K562 (cell line): ENCODE measurements at regions not wholly inside any gene's neighbourhood (a gene's known extent, or its start where the extent isn't known, plus 50 kb on each side); places are given as distances from the start of the nearest gene placed in this dataset.

Experiments used
- CEBPZ ChIP-seq: fragments of 150-350 bp; IDR thresholded peaks from 2 replicates; pipeline ENCODE4 v1.6.1; 2014; ENCODE audit warnings: low read depth, mild to moderate bottlenecking, low read length, borderline replicate concordance
- CTCF ChIP-seq, 3 experiments: IDR thresholded peaks in 2 of 3; conservative IDR thresholded peaks in 1 of 3; 2 replicates each; pipeline ENCODE4 v1.5.1; 2011 to 2012; ENCODE audit warnings: low read length in 3 of 3, mild to moderate bottlenecking in 3 of 3, control low read depth in 2 of 3, improper control_type of control experiment in 1 of 3, inconsistent platforms in 1 of 3, low read depth in 1 of 3, mixed read lengths in 1 of 3, moderate library complexity in 1 of 3; ENCODE audit not compliant: insufficient read depth in 2 of 3
- FIP1L1 ChIP-seq: fragments of 200-400 bp; formaldehyde crosslinking; IDR thresholded peaks from 2 replicates; pipeline ENCODE4 v1.6.1; 2018; ENCODE audit warnings: mild to moderate bottlenecking, low read depth, low read length; ENCODE audit not compliant: poor library complexity, severe bottlenecking
- GABPA ChIP-seq: fragments of 200-800 bp; sonication (Bioruptor generic); conservative IDR thresholded peaks from 2 replicates; pipeline ENCODE4 v1.6.1; 2016; ENCODE audit warnings: low read depth, missing genetic modification characterization, missing compliant biosample characterization
- HIVEP1 ChIP-seq: fragments of 250-450 bp; sonication (Bioruptor Pico); IDR thresholded peaks from 2 replicates; pipeline ENCODE4 v1.4.0; 2020; ENCODE audit warnings: mild to moderate bottlenecking
- JUNB ChIP-seq: fragments of 450-650 bp; formaldehyde crosslinking; conservative IDR thresholded peaks from 2 replicates; pipeline ENCODE4 v1.4.0; 2020; ENCODE audit warnings: mild to moderate bottlenecking
- NR3C1 ChIP-seq: sonication (generic); formaldehyde crosslinking; IDR thresholded peaks from 2 replicates; pipeline ENCODE4 v1.8.1; 2022; ENCODE audit warnings: missing genetic modification reagents
- ZNF592 ChIP-seq: fragments of 450-650 bp; IDR thresholded peaks from 2 replicates; pipeline ENCODE4 v1.6.1; 2017; ENCODE audit warnings: antibody characterized with exemption, mild to moderate bottlenecking

GRCh38 chr9:87178302-87178701, 231.0 kb upstream of the GAS1 start:
- TF ChIP-seq JUNB (CRISPR knock-in tag) (no peak), HIVEP1 (CRISPR knock-in tag) (no peak), CTCF (IDR thresholded peaks at IDR 0.05 in 2 of 3, conservative IDR thresholded peaks at IDR 0.05 in 1 of 3; ENCODE audit: insufficient read depth in 2 of 3, low read depth in 1 of 3, low read length in 3 of 3) (no peak), CEBPZ (no peak), FIP1L1 (no peak), NR3C1 (CRISPR knock-in tag) (no peak), ZNF592 (no peak), GABPA (tag) (no peak)
